HL-60 (cell line): ENCODE measurements at regions not wholly inside any gene's neighbourhood (a gene's known extent, or its start where the extent isn't known, plus 50 kb on each side); places are given as distances from the start of the nearest gene placed in this dataset.

ENCODE experiments used
- DNase-seq, 2 experiments: peaks; one replicate each; pipeline ENCODE4 v3.0.0-alpha.2; 2010 to 2020; ENCODE audit warnings: low read depth in 1 of 2, low spot score in 1 of 2
- H3K27ac ChIP-seq: fragments of 250-450 bp; sonication (Bioruptor Pico); replicated peaks from 2 replicates; pipeline ENCODE4 v1.5.1; 2020; ENCODE audit warnings: mild to moderate bottlenecking, moderate library complexity
- H3K27me3 ChIP-seq: fragments of 250-450 bp; sonication (Bioruptor Pico); 2 replicates; pipeline ENCODE4 v1.5.1; 2021; ENCODE audit warnings: mild to moderate bottlenecking, moderate library complexity; ENCODE audit not compliant: insufficient read depth, poor library complexity, severe bottlenecking
- H3K4me3 ChIP-seq: replicated peaks from 2 replicates; pipeline ENCODE4 v1.5.1; 2011; ENCODE audit warnings: mild to moderate bottlenecking, control low read depth, low read length; ENCODE audit not compliant: insufficient read depth
- CTCF ChIP-seq: IDR thresholded peaks from one replicate; pipeline ENCODE4 v1.5.1; 2011; ENCODE audit warnings: low read length, control low read depth, inconsistent platforms; ENCODE audit not compliant: insufficient read depth
- GABPA ChIP-seq: IDR thresholded peaks from 2 replicates; pipeline ENCODE4 v1.6.1; 2012; ENCODE audit warnings: low read depth
- POLR2AphosphoS5 ChIP-seq: IDR thresholded peaks from 2 replicates; pipeline ENCODE4 v1.6.1; 2012; ENCODE audit warnings: low read depth
- REST ChIP-seq: IDR thresholded peaks from 2 replicates; pipeline ENCODE4 v1.6.1; 2012; ENCODE audit warnings: low read depth; ENCODE audit not compliant: insufficient replicate concordance
- SPI1 ChIP-seq: IDR thresholded peaks from 2 replicates; pipeline ENCODE4 v1.6.1; 2012; ENCODE audit warnings: low read depth, mild to moderate bottlenecking, borderline replicate concordance

DNA sequence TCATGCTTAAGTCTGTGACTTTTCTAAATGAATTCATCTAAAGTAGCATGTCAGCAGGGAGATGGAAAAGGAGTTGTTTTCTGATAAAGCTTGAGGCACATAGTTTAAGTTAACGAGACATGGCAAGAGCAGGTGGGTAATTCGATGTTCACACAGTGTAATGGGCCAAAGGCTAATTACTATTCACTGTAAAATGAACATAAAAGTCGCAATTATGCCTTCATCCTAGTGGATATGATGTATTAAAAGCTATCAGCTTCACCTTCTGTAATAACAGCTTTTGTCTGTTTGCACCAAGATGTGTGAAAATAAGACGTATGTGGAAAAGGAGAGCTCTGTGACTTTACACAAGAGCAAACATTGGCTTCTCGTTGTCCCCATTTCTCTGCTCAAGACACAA lies 94.2 kb upstream of the CDH20 start:
- no peak for DNase-seq
- H3K27me3 ChIP-seq = no peaks in the 10 kb centered on the region
- H3K27ac ChIP-seq = no peak overlapping the region
- TF ChIP-seq SPI1 = no peak
- no peak for TF ChIP-seq REST
- TF ChIP-seq GABPA = no peak
- TF ChIP-seq POLR2AphosphoS5 = no peak
- no peak for TF ChIP-seq CTCF
- no peak overlapping the region for H3K4me3 ChIP-seq

DNA sequence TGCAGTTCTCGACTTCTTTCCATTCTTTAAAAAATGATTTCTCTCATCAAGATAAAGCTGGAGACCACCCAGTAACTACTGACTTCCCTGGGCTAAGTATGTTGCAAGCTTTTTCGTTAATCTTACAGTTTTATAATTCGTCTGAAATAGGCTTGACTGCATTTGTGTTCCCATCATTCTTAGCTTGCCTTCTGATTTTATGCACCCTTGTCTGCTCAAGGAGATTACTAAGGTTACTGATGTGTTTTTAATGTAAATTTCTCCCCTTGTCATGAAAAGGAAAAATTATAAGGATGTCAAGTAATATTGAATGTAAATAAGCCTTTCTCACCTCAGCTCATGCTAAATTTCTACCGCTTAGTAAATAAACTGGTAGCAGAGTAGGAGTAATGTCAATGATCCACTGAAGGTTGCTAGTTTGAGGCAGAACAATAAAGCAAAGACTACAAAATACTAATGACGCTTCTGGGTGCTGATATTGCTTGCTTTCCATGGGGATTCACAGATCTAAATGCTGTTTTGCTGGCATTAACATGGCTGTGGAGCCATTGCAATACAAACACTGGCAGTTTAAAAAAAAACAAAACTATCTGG lies 91.9 kb upstream of the CDH20 start:
- Histone ChIP-seq H3K4me3 (no peak overlapping the region), H3K27ac (no peak overlapping the region), H3K27me3 (no peaks in the 10 kb centered on the region)
- DNase-seq = no peak
- TF ChIP-seq CTCF = no peak
- no peak for TF ChIP-seq REST
- TF ChIP-seq SPI1 = no peak
- no peak for TF ChIP-seq GABPA
- no peak for TF ChIP-seq POLR2AphosphoS5

DNA sequence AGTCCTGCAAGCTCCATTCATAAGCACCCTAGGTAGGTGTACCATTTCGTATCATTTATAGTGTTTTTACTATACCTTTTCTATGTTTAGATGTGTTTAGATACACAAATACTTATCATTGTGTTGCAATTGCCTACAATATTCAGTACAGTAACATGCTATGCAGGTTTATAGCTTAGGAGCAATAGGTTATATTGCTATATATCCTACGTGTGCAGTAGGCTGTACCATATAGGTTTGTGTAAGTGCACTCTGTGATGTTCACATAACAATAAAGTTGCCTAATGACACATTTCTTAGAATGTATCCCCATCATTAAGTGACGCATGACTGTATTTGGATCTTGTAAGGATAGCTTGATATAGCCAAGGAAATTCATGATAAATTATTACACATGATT lies 88.6 kb upstream of the CDH20 start:
- H3K4me3 ChIP-seq = no peak overlapping the region
- no peak for DNase-seq
- no peaks in the 10 kb centered on the region for H3K27me3 ChIP-seq
- H3K27ac ChIP-seq = no peak overlapping the region
- no peak for TF ChIP-seq CTCF
- no peak for TF ChIP-seq GABPA
- TF ChIP-seq POLR2AphosphoS5 = no peak
- TF ChIP-seq REST = no peak
- TF ChIP-seq SPI1 = no peak
